Hepatocyte (in vitro differentiated cells): ENCODE measurements at regions not wholly inside any gene's neighbourhood (a gene's known extent, or its start where the extent isn't known, plus 50 kb on each side); places are given as distances from the start of the nearest gene placed in this dataset.
A peak's percentile ranks its signal among the peaks of the same experiment; 100 is the strongest.
"Not testable (repeated sequence)": the region's sequence is repeated elsewhere in the genome, so short reads cannot be mapped to it uniquely, and the experiment has no call there.

Source experiments
- DNase-seq: peaks from one replicate; pipeline ENCODE4 v3.0.0-alpha.2; 2016; ENCODE audit warnings: low spot score
- H2AFZ ChIP-seq: fragments of 200-600 bp; sonication (generic); 2 replicates; pipeline ENCODE4 v1.6.0; 2016; ENCODE audit warnings: antibody characterized with exemption, mild to moderate bottlenecking
- H3K27ac ChIP-seq: fragments of 200-600 bp; sonication (generic); 2 replicates; pipeline ENCODE4 v1.5.1; 2016; ENCODE audit warnings: mild to moderate bottlenecking
- H3K27me3 ChIP-seq: fragments of 200-600 bp; sonication (generic); 2 replicates; pipeline ENCODE4 v1.6.1; 2016
- H3K36me3 ChIP-seq: fragments of 200-600 bp; sonication (generic); replicated peaks from 2 replicates; pipeline ENCODE4 v1.5.1; 2016; ENCODE audit warnings: low read depth; ENCODE audit not compliant: insufficient read depth
- H3K4me1 ChIP-seq: fragments of 200-600 bp; sonication (generic); 2 replicates; pipeline ENCODE4 v1.5.1; 2016; ENCODE audit warnings: mild to moderate bottlenecking, moderate library complexity; ENCODE audit not compliant: insufficient read depth
- H3K4me2 ChIP-seq: fragments of 200-600 bp; sonication (generic); 2 replicates; pipeline ENCODE4 v1.6.0; 2016
- H3K4me3 ChIP-seq: fragments of 200-600 bp; sonication (generic); 2 replicates; pipeline ENCODE4 v1.5.1; 2016; ENCODE audit warnings: mild to moderate bottlenecking
- H3K79me2 ChIP-seq: fragments of 200-600 bp; sonication (generic); 2 replicates; pipeline ENCODE4 v1.6.0; 2017; ENCODE audit warnings: mild to moderate bottlenecking
- H3K9me2 ChIP-seq: fragments of 200-600 bp; sonication (generic); replicated peaks from 2 replicates; pipeline ENCODE4 v1.6.0; 2017; ENCODE audit warnings: mild to moderate bottlenecking; ENCODE audit not compliant: insufficient read depth
- H3K9me3 ChIP-seq: fragments of 200-600 bp; sonication (generic); 2 replicates; pipeline ENCODE4 v1.5.1; 2016; ENCODE audit warnings: low read depth, mild to moderate bottlenecking
- H4K20me1 ChIP-seq: fragments of 200-600 bp; sonication (generic); 2 replicates; pipeline ENCODE4 v1.6.0; 2016; ENCODE audit warnings: mild to moderate bottlenecking; ENCODE audit not compliant: insufficient read depth, poor library complexity, severe bottlenecking
- EZH2 ChIP-seq: fragments of 200-600 bp; sonication (generic); IDR thresholded peaks from 2 replicates; pipeline ENCODE4 v1.6.1; 2016; ENCODE audit warnings: antibody characterized with exemption, mild to moderate bottlenecking, borderline replicate concordance
- EZH2phosphoT487 ChIP-seq: fragments of 200-600 bp; sonication (generic); IDR thresholded peaks from one replicate; pipeline ENCODE4 v1.6.1; 2018; ENCODE audit warnings: antibody characterized with exemption, mild to moderate bottlenecking, low read depth, moderate library complexity; ENCODE audit not compliant: unreplicated experiment, severe bottlenecking
- WGBS: methylation state at CpG from one replicate; pipeline ENCODE4 v1.1.6; 2016; ENCODE audit warnings: low lambda C conversion rate; ENCODE audit errors: missing lambda C conversion rate; 5-methylcytosine and 5-hydroxymethylcytosine counted together
- TF ChIP-seq, protein P1 (sequence below): fragments of 200-600 bp; sonication (generic); IDR thresholded peaks from 2 replicates; pipeline ENCODE4 v1.5.1; 2016; ENCODE audit warnings: antibody characterized with exemption, mild to moderate bottlenecking; ENCODE audit not compliant: poor library complexity

DNA sequence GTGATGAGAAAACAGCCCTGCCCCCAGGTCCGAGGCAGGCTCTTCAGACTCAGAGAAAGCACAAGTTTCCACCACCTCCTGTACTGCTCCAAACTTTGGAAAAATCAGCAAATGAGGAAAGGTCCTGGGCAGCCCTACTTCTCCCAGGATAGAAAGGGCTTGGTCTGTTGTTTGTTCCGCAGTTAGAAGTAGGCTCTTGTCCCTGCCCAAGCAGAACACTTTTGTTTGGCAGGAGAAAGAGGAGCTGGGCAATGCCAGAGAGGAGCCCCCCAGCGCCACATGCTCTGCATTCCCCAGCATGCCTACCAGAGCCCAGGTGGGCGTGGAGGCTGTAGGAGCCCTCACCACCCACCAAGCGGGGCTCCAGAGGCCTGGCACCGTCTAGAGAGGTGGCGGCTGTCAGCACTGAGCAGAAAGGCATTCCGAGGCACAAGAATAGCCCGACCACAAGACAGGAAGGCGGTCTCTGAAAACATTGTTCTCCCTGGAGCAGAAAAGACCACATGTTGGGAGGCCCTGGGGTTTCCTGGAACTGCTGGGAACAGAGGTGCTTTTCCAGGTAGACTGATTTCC, 90.3 kb upstream of the CD82 start:
- Histone ChIP-seq H2AFZ (no peak overlapping the region), H3K27me3 (no peaks in the 10 kb centered on the region), H3K27ac (no peak overlapping the region), H3K4me1 (no peaks in the 10 kb centered on the region), H3K9me3 (no peaks in the 10 kb centered on the region), H3K79me2 (no peaks in the 10 kb centered on the region), H3K4me3 (no peak overlapping the region), H3K4me2 (no peak overlapping the region), H4K20me1 (no peaks in the 10 kb centered on the region), H3K36me3 (no peaks in the 10 kb centered on the region), H3K9me2 (no peaks in the 10 kb centered on the region)
- DNase-seq, result no peak
- TF ChIP-seq, protein P1, sequence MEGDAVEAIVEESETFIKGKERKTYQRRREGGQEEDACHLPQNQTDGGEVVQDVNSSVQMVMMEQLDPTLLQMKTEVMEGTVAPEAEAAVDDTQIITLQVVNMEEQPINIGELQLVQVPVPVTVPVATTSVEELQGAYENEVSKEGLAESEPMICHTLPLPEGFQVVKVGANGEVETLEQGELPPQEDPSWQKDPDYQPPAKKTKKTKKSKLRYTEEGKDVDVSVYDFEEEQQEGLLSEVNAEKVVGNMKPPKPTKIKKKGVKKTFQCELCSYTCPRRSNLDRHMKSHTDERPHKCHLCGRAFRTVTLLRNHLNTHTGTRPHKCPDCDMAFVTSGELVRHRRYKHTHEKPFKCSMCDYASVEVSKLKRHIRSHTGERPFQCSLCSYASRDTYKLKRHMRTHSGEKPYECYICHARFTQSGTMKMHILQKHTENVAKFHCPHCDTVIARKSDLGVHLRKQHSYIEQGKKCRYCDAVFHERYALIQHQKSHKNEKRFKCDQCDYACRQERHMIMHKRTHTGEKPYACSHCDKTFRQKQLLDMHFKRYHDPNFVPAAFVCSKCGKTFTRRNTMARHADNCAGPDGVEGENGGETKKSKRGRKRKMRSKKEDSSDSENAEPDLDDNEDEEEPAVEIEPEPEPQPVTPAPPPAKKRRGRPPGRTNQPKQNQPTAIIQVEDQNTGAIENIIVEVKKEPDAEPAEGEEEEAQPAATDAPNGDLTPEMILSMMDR, result no peak
- TF ChIP-seq EZH2phosphoT487 (no peak), EZH2 (no peak)
- 81% methylated on average over 10 of the region's 10 CpGs for WGBS

DNA sequence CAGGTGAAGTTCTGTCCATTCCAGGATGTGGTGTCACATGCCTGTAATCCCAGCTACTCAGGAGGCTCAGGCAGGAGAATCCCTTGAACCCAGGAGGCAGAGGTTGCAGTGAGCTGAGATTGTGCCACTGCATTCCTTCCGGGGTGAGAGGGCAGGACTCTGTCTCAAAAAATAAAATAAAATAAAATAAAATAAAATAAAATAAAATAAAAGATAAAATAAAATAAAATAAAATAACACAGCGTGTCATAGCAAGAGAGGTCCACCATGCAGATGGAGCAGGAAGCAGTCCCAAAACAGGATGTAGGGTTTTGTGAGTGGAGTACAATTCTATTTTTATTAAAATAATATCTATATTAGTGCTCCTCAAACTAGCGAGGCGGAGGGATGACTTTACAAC, 83.1 kb upstream of the CD82 start:
- not testable (repeated sequence) for H4K20me1 ChIP-seq, H3K9me3 ChIP-seq, H3K9me2 ChIP-seq, H3K4me2 ChIP-seq, H3K4me1 ChIP-seq, H3K36me3 ChIP-seq, H3K4me3 ChIP-seq, H3K27me3 ChIP-seq, DNase-seq, H2AFZ ChIP-seq, H3K79me2 ChIP-seq, H3K27ac ChIP-seq
- WGBS, result 95% methylated on average over 4 of the region's 4 CpGs

DNA sequence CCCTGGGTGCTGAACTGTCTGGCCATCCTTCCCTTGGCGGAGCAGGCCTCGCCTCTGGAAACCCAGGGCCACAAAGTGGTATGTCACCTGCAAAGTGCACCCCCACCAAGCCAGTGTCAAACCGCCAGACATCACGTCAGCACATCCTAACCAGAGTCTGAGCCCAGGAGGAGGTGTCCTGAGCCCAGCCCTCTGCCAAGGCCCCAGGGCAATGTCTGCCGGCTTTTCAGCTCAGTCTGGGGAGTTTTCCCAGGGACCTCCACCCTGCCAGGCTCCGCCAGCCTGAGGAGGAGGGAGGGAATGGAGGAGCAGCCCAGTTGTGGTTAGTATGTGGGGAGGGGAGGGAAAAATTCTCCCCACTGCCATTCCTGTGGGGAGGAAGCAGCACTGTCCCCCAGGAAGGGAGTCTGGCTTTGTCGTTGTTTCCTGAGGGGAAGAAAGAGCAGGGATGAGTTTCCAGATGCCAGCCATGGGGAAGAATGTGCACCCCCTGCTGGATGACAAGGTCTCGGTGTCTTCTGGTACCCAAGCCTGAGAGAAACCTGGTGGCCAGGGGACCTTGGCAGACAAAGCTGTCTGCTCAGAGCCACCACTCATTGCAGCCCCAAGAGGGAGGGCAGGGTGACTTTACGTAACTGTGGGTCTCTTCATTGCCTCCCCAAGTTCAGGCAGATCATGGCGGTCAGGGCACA, 81.4 kb upstream of the CD82 start:
- 76% methylated on average over 10 of the region's 10 CpGs for WGBS
- no peaks in the 10 kb centered on the region for H3K4me1 ChIP-seq

More for the DNA sequence above, 81.4 kb upstream of the CD82 start:
- no peaks in the 10 kb centered on the region for H3K9me2 ChIP-seq
- no peak overlapping the region for H3K4me2 ChIP-seq
- no peaks in the 10 kb centered on the region for H3K36me3 ChIP-seq
- H3K4me3 ChIP-seq, result no peak overlapping the region
- no peak for TF ChIP-seq EZH2phosphoT487
- TF ChIP-seq, protein P1, result peak; percentile 37
- H3K79me2 ChIP-seq, result no peaks in the 10 kb centered on the region
- H3K27ac ChIP-seq, result no peak overlapping the region
- no peaks in the 10 kb centered on the region for H3K9me3 ChIP-seq
- no peaks in the 10 kb centered on the region for H3K27me3 ChIP-seq
- no peak overlapping the region for H2AFZ ChIP-seq
- DNase-seq, result peak; percentile 34
- no peaks in the 10 kb centered on the region for H4K20me1 ChIP-seq
